ENCODE measurements at regions not wholly inside any gene's neighbourhood (a gene's known extent, or its start where the extent isn't known, plus 50 kb on each side); places are given as distances from the start of the nearest gene placed in this dataset.

GRCh38 chr2:187876554-187876953, 322.3 kb upstream of the TFPI start:
- no peak for TF ChIP-seq YY1 (IDR thresholded peaks at IDR 0.05)
- no peak for TF ChIP-seq CTCF (IDR thresholded peaks at IDR 0.05; ENCODE audit: low read depth, low read length, missing input control)

Data from liver (tissue), 2 donors.